DOHH2 (cell line): ENCODE measurements at regions not wholly inside any gene's neighbourhood (a gene's known extent, or its start where the extent isn't known, plus 50 kb on each side); places are given as distances from the start of the nearest gene placed in this dataset.

ENCODE experiments used
- H3F3A ChIP-seq: fragments of 200-600 bp; sonication (generic), shearing (Covaris generic); 2 replicates; pipeline ENCODE4 v1.6.0; 2016; ENCODE audit warnings: antibody characterized with exemption, mild to moderate bottlenecking; ENCODE audit not compliant: control insufficient read depth, insufficient read depth
- H3K27ac ChIP-seq: fragments of 200-600 bp; sonication (generic); 2 replicates; pipeline ENCODE4 v1.5.1; 2014; ENCODE audit warnings: low read depth, mild to moderate bottlenecking, low read length, moderate library complexity
- H3K27me3 ChIP-seq: fragments of 200-600 bp; sonication (generic); 2 replicates; pipeline ENCODE4 v1.6.1; 2014; ENCODE audit warnings: mild to moderate bottlenecking, low read length, mixed read lengths; ENCODE audit not compliant: control insufficient read depth
- H3K36me3 ChIP-seq: fragments of 200-600 bp; sonication (generic); 2 replicates; pipeline ENCODE4 v1.6.1; 2014; ENCODE audit warnings: mild to moderate bottlenecking, low read length, moderate library complexity, mixed read lengths; ENCODE audit not compliant: control insufficient read depth
- H3K4me1 ChIP-seq: fragments of 200-600 bp; sonication (generic); 2 replicates; pipeline ENCODE4 v1.6.1; 2014; ENCODE audit warnings: mild to moderate bottlenecking, low read length, mixed read lengths; ENCODE audit not compliant: control insufficient read depth
- H3K4me2 ChIP-seq: fragments of 200-600 bp; sonication (generic); 2 replicates; pipeline ENCODE4 v1.6.0; 2014; ENCODE audit warnings: mild to moderate bottlenecking, low read length, moderate library complexity
- H3K4me3 ChIP-seq: fragments of 200-600 bp; sonication (generic); 2 replicates; pipeline ENCODE4 v1.5.1; 2014; ENCODE audit warnings: mild to moderate bottlenecking, low read length, mixed read lengths
- H3K79me2 ChIP-seq: fragments of 200-600 bp; sonication (generic); 2 replicates; pipeline ENCODE4 v1.6.1; 2014; ENCODE audit warnings: mild to moderate bottlenecking, low read length, mixed read lengths; ENCODE audit not compliant: control insufficient read depth
- H3K9me2 ChIP-seq: fragments of 200-600 bp; sonication (generic); replicated peaks from 2 replicates; pipeline ENCODE4 v1.6.1; 2014; ENCODE audit warnings: mild to moderate bottlenecking, low read length, mixed read lengths; ENCODE audit not compliant: control insufficient read depth
- H3K9me3 ChIP-seq: fragments of 200-600 bp; sonication (generic); 2 replicates; pipeline ENCODE4 v1.6.1; 2014; ENCODE audit warnings: antibody characterized with exemption, low read length, mixed read lengths; ENCODE audit not compliant: control insufficient read depth, insufficient read depth
- H4K20me1 ChIP-seq: fragments of 200-600 bp; sonication (generic); 2 replicates; pipeline ENCODE4 v1.6.0; 2014; ENCODE audit warnings: low read depth, mild to moderate bottlenecking, antibody characterized with exemption, low read length, moderate library complexity; ENCODE audit not compliant: control insufficient read depth, insufficient read depth
- EZH2phosphoT487 ChIP-seq: fragments of 200-600 bp; sonication (generic); IDR thresholded peaks from 2 replicates; pipeline ENCODE4 v1.6.1; 2017; ENCODE audit warnings: borderline replicate concordance, mild to moderate bottlenecking, antibody characterized with exemption, low read length, moderate library complexity, mixed read lengths
- TF ChIP-seq, protein P1 (sequence below): fragments of 200-600 bp; sonication (generic); IDR thresholded peaks from one replicate; pipeline ENCODE4 v1.5.1; 2014; ENCODE audit warnings: antibody characterized with exemption, mild to moderate bottlenecking, low read depth, low read length; ENCODE audit not compliant: poor library complexity, severe bottlenecking

DNA sequence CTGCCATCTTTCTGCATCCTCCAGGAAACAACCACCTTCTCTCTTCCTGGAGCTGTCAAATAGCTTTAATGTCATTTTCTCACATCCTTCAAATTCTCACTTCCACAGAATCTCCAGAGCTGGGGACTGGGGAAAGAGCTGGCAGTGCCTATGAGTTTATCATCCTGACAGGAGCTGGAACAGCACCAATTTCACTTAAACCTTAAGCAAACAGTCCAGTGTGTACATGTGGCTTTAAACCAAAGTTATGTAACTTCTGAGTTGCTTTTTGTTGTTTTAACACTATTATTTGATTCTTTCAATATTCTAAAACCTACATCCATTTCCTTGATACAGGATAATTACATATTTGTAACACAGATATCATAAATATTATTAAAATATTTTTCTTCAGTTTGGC lies 331.5 kb upstream of the ARGLU1 start:
- H3K27me3 ChIP-seq, result no peaks in the 10 kb centered on the region
- no peak overlapping the region for H3K4me3 ChIP-seq
- H3K4me1 ChIP-seq, result no peaks in the 10 kb centered on the region

GRCh38 chr13:106898231-106898630 lies 330.3 kb upstream of the ARGLU1 start:
- no peaks in the 10 kb centered on the region for H3K36me3 ChIP-seq
- H3K27me3 ChIP-seq, result no peaks in the 10 kb centered on the region
- no peaks in the 10 kb centered on the region for H3K79me2 ChIP-seq
- H3K9me2 ChIP-seq, result no peaks in the 10 kb centered on the region
- no peak overlapping the region for H3K4me2 ChIP-seq
- no peak overlapping the region for H3K27ac ChIP-seq
- TF ChIP-seq EZH2phosphoT487, result no peak
- TF ChIP-seq, protein P1, sequence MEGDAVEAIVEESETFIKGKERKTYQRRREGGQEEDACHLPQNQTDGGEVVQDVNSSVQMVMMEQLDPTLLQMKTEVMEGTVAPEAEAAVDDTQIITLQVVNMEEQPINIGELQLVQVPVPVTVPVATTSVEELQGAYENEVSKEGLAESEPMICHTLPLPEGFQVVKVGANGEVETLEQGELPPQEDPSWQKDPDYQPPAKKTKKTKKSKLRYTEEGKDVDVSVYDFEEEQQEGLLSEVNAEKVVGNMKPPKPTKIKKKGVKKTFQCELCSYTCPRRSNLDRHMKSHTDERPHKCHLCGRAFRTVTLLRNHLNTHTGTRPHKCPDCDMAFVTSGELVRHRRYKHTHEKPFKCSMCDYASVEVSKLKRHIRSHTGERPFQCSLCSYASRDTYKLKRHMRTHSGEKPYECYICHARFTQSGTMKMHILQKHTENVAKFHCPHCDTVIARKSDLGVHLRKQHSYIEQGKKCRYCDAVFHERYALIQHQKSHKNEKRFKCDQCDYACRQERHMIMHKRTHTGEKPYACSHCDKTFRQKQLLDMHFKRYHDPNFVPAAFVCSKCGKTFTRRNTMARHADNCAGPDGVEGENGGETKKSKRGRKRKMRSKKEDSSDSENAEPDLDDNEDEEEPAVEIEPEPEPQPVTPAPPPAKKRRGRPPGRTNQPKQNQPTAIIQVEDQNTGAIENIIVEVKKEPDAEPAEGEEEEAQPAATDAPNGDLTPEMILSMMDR, result no peak
- no peaks in the 10 kb centered on the region for H3F3A ChIP-seq
- no peaks in the 10 kb centered on the region for H3K4me1 ChIP-seq
- no peaks in the 10 kb centered on the region for H4K20me1 ChIP-seq
- no peaks in the 10 kb centered on the region for H3K9me3 ChIP-seq
- H3K4me3 ChIP-seq, result no peak overlapping the region

More for the DNA sequence above, 331.5 kb upstream of the ARGLU1 start:
- TF ChIP-seq EZH2phosphoT487, result no peak
- TF ChIP-seq, protein P1, result no peak
- H3K9me2 ChIP-seq, result no peaks in the 10 kb centered on the region
- no peaks in the 10 kb centered on the region for H3K79me2 ChIP-seq
- no peak overlapping the region for H3K27ac ChIP-seq
- H3K36me3 ChIP-seq, result no peaks in the 10 kb centered on the region
- no peak overlapping the region for H3K4me2 ChIP-seq
- no peaks in the 10 kb centered on the region for H3F3A ChIP-seq
- no peaks in the 10 kb centered on the region for H4K20me1 ChIP-seq
- H3K9me3 ChIP-seq, result no peaks in the 10 kb centered on the region

- H3K4me1 ChIP-seq, result no peaks in the 10 kb centered on the region
- no peak overlapping the region for H3K4me3 ChIP-seq
- no peaks in the 10 kb centered on the region for H3K79me2 ChIP-seq
- no peak overlapping the region for H3K27ac ChIP-seq
- no peaks in the 10 kb centered on the region for H3F3A ChIP-seq
- H3K9me2 ChIP-seq, result no peaks in the 10 kb centered on the region; the same call in 1 of the 2 replicates
- no peaks in the 10 kb centered on the region for H4K20me1 ChIP-seq
- H3K9me3 ChIP-seq, result no peaks in the 10 kb centered on the region
- H3K4me2 ChIP-seq, result no peak overlapping the region
- no peaks in the 10 kb centered on the region for H3K27me3 ChIP-seq
- H3K36me3 ChIP-seq, result no peaks in the 10 kb centered on the region
- TF ChIP-seq, protein P1, result no peak
- TF ChIP-seq EZH2phosphoT487, result no peak
Observed at GRCh38 chr13:106888148-106888547, 320.2 kb upstream of the ARGLU1 start.

- H3K36me3 ChIP-seq, result no peaks in the 10 kb centered on the region
- no peak overlapping the region for H3K4me3 ChIP-seq
- H3K4me1 ChIP-seq, result no peaks in the 10 kb centered on the region
- no peak overlapping the region for H3K27ac ChIP-seq
- no peaks in the 10 kb centered on the region; the same call in 1 of the 2 replicates for H3K9me2 ChIP-seq
- H3K27me3 ChIP-seq, result no peaks in the 10 kb centered on the region
- H3F3A ChIP-seq, result no peaks in the 10 kb centered on the region
- H3K4me2 ChIP-seq, result no peak overlapping the region
- no peaks in the 10 kb centered on the region for H3K9me3 ChIP-seq
- TF ChIP-seq, protein P1, result no peak
- no peak for TF ChIP-seq EZH2phosphoT487
- H4K20me1 ChIP-seq, result no peaks in the 10 kb centered on the region
- no peaks in the 10 kb centered on the region for H3K79me2 ChIP-seq
Observed at GRCh38 chr13:106887686-106888085, 319.7 kb upstream of the ARGLU1 start.
